NB4 (cell line): ENCODE measurements at regions not wholly inside any gene's neighbourhood (a gene's known extent, or its start where the extent isn't known, plus 50 kb on each side); places are given as distances from the start of the nearest gene placed in this dataset.

Experiments used
- CTCF ChIP-seq: IDR thresholded peaks from one replicate; pipeline ENCODE4 v1.5.1; 2012; ENCODE audit warnings: low read depth, low read length
- MAX ChIP-seq: IDR thresholded peaks from 2 replicates; pipeline ENCODE4 v1.6.1; 2011; ENCODE audit warnings: low read depth, low read length
- MYC ChIP-seq: IDR thresholded peaks from 2 replicates; pipeline ENCODE4 v1.6.1; 2011; ENCODE audit warnings: low read depth, low read length
- POLR2A ChIP-seq: IDR thresholded peaks from 2 replicates; pipeline ENCODE4 v1.6.1; 2011; ENCODE audit warnings: mild to moderate bottlenecking; ENCODE audit not compliant: insufficient read length; ENCODE audit errors: extremely low read depth

- no peak for TF ChIP-seq CTCF
- TF ChIP-seq POLR2A, result no peak
- TF ChIP-seq MYC, result no peak
- no peak for TF ChIP-seq MAX
These were observed 585.8 kb downstream of the BCL11A start for GRCh38 chr2:59967691-59968090.
